ENCODE measurements at regions not wholly inside any gene's neighbourhood (a gene's known extent, or its start where the extent isn't known, plus 50 kb on each side); places are given as distances from the start of the nearest gene placed in this dataset.
"Not testable (repeated sequence)": the region's sequence is repeated elsewhere in the genome, so short reads cannot be mapped to it uniquely, and the experiment has no call there.

DNA sequence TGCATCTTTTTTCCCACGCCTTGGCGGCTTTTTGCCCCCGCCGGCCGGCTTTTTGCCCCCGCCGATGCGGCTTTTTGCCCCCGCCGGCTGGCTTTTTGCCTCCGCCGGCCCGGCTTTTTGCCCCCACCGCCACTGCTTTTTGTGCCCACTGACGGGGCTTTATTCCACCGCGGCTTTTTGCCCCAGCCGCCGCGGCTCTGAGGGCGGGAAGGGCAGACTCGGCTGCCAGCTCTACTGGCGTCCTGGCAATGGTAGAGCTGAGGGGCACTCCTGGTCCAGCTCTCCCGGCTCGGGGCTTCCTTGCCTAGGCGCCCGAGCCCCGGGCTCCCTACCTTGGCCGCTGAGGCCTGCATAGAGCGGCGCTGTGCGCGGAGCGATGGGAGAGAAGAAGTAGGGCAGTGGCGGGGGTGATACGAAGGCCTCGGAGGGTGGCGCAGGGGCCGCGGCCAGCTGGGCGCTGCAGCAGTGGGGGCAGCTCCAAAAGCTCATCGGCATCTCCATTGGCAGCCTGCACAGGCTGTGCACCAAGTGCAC, 591.4 kb downstream of the TP53TG3F start:
- H3K9ac ChIP-seq, result no peak overlapping the region
- H4K20me1 ChIP-seq, result no peaks in the 10 kb centered on the region
- no peak for TF ChIP-seq Cebpa-rat (IDR thresholded peaks at IDR 0.05)
- H3K4me2 ChIP-seq, result no peak overlapping the region
- no peaks in the 10 kb centered on the region for H3K27me3 ChIP-seq
- no peaks in the 10 kb centered on the region for H3K36me3 ChIP-seq
- H3K4me3 ChIP-seq, result no peak overlapping the region
- H3K9me3 ChIP-seq, result peaks cover 20% of the 10 kb centered on the region
- H3K4me1 ChIP-seq, result no peaks in the 10 kb centered on the region
- no peak overlapping the region for H3K27ac ChIP-seq

DNA sequence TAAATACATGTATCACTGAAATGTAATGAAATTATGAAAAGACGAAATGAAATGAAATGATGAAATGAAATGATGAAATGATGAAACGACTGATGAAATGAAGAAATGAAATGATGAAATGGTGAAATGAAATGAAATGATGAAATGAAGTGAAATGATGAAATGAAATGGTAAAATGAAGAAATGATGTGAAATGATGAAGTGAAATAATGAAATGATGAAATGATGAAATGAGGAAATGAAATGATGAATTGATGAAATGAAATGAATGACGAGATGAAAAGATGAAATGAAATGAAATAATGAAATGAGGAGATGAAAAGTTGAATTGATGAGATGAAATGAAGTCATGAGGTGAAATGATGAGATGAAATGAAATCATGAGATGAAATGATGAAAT, 594.7 kb downstream of the TP53TG3F start:
- Histone ChIP-seq H3K9me3 (peaks cover 20% of the 10 kb centered on the region), H3K36me3 (no peaks in the 10 kb centered on the region), H4K20me1 (no peaks in the 10 kb centered on the region), H3K9ac (no peak overlapping the region), H3K4me2 (no peak overlapping the region), H3K27me3 (no peaks in the 10 kb centered on the region), H3K27ac (no peak overlapping the region), H3K4me3 (no peak overlapping the region), H3K4me1 (no peaks in the 10 kb centered on the region)
- TF ChIP-seq Cebpa-rat (IDR thresholded peaks at IDR 0.05), result no peak

GRCh38 chr16:34054969-34055368, 595.6 kb downstream of the TP53TG3F start:
- no peaks in the 10 kb centered on the region for H3K4me1 ChIP-seq
- peaks cover 17% of the 10 kb centered on the region for H3K9me3 ChIP-seq
- H3K4me3 ChIP-seq, result no peak overlapping the region
- no peaks in the 10 kb centered on the region for H4K20me1 ChIP-seq
- no peak for TF ChIP-seq Cebpa-rat (IDR thresholded peaks at IDR 0.05)
- H3K4me2 ChIP-seq, result no peak overlapping the region
- H3K9ac ChIP-seq, result no peak overlapping the region
- no peaks in the 10 kb centered on the region for H3K36me3 ChIP-seq
- H3K27me3 ChIP-seq, result no peaks in the 10 kb centered on the region
- no peak overlapping the region for H3K27ac ChIP-seq

- not testable (repeated sequence) for H3K4me1 ChIP-seq, H3K4me3 ChIP-seq
- peaks cover 41% of the 10 kb centered on the region for H3K9me3 ChIP-seq
Measured at GRCh38 chr16:34062620-34063253, 603.3 kb downstream of the TP53TG3F start.

DNA sequence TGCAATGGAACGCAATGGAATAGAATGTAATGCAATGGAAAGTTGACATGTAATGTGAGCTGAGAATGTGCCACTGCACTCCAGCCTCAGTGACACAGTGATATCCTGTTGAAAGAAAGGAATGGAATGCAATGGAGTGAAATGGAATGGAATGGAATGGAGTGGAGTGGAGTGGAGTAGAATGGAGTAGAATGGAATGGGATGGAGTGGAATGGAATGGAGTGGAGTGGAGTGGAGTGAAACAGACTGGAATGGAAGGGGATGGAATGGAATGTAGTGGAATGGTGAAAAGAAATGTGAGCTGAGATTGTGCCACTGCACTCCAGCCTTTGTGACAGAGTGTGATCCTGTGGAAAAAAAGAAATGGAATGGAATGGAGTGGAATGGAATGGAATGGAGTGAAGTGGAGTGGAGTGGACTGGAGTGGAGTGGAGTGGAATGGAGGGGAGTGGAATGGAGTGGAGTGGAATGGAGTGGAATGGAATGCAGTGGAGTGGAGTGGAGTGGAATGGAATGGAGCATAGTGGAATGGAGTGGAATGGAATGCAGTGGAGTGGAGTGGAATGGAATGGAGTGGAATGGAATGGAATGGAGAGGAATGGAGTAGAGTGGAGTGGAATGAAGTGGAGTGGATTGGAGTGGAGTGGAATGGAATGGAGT, 604.2 kb downstream of the TP53TG3F start:
- not testable (repeated sequence) for H3K27me3 ChIP-seq, H3K4me2 ChIP-seq, H4K20me1 ChIP-seq, H3K27ac ChIP-seq, H3K4me3 ChIP-seq, H3K9ac ChIP-seq, H3K36me3 ChIP-seq, H3K4me1 ChIP-seq
- peaks cover 41% of the 10 kb centered on the region for H3K9me3 ChIP-seq

More at GRCh38 chr16:34062620-34063253, 603.3 kb downstream of the TP53TG3F start:
- not testable (repeated sequence) for H3K9ac ChIP-seq, H3K4me2 ChIP-seq, H3K27me3 ChIP-seq, H3K36me3 ChIP-seq, H4K20me1 ChIP-seq, H3K27ac ChIP-seq

DNA sequence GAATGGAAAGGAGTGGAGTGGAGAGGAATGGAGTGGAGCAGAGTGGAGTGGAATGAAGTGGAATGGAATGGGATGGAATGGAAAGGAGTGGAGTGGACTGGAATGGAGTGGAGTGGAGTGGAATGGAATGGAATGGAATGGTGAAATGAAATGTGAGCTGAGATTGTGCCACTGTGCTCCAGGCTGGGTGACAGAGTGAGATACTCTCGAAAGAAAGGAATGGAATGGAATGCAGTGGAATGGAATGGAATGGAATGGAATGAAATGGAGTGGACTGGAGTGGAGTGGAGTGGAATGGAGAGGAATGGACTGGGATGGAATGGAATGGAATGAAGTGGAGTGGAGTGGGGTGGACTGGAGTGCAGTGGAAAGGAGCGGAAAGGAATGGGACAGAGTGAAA, 605.2 kb downstream of the TP53TG3F start:
- not testable (repeated sequence) for H3K27me3 ChIP-seq, H4K20me1 ChIP-seq, H3K4me1 ChIP-seq, H3K36me3 ChIP-seq, H3K9ac ChIP-seq, H3K27ac ChIP-seq, H3K4me2 ChIP-seq, H3K4me3 ChIP-seq
- H3K9me3 ChIP-seq, result peaks cover 41% of the 10 kb centered on the region

GRCh38 chr16:34069731-34070130, 610.3 kb downstream of the TP53TG3F start:
- H3K27me3 ChIP-seq, H3K9ac ChIP-seq, H3K4me3 ChIP-seq, H3K4me2 ChIP-seq, H3K27ac ChIP-seq, H3K4me1 ChIP-seq, H3K36me3 ChIP-seq, H4K20me1 ChIP-seq: not testable (repeated sequence)
- H3K9me3 ChIP-seq, result peaks cover 24% of the 10 kb centered on the region

- no peaks in the 10 kb centered on the region for H3K27me3 ChIP-seq
- no peak overlapping the region for H3K9ac ChIP-seq
- no peak overlapping the region for H3K4me2 ChIP-seq
- TF ChIP-seq Cebpa-rat (IDR thresholded peaks at IDR 0.05), result no peak
- H3K4me3 ChIP-seq, result no peak overlapping the region
- H3K4me1 ChIP-seq, result no peaks in the 10 kb centered on the region
- peaks cover 99% of the 10 kb centered on the region for H3K9me3 ChIP-seq
- no peak overlapping the region for H3K27ac ChIP-seq
- no peaks in the 10 kb centered on the region for H3K36me3 ChIP-seq
- no peaks in the 10 kb centered on the region for H4K20me1 ChIP-seq
Measured at GRCh38 chr16:34078691-34079090, 619.3 kb downstream of the TP53TG3F start.

DNA sequence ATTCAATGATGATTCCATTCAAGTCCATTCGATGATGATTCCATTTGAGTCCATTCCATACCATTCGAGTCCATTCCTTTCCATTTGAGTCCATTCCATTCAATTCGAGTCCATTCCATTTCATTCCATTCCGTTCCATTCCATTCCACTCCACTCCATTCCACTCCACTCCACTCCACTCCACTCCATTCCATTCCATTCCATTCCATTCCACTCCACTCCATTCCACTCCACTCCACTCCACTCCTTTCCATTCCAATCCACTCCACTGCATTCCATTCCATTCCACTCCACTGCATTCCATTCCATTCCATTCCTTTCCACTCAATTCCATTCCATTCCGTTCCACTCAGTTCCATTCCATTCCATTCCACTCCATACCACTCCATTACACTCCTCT, 625.6 kb downstream of the TP53TG3F start:
- H3K4me3 ChIP-seq, H3K9ac ChIP-seq, H3K4me2 ChIP-seq, H3K36me3 ChIP-seq, H4K20me1 ChIP-seq, H3K27me3 ChIP-seq, H3K27ac ChIP-seq, H3K4me1 ChIP-seq: not testable (repeated sequence)
- H3K9me3 ChIP-seq, result peaks cover 100% of the 10 kb centered on the region

GRCh38 chr16:34095006-34095405, 635.6 kb downstream of the TP53TG3F start:
- H3K36me3 ChIP-seq, H3K27ac ChIP-seq: not testable (repeated sequence)
- peaks cover 98% of the 10 kb centered on the region for H3K9me3 ChIP-seq

DNA sequence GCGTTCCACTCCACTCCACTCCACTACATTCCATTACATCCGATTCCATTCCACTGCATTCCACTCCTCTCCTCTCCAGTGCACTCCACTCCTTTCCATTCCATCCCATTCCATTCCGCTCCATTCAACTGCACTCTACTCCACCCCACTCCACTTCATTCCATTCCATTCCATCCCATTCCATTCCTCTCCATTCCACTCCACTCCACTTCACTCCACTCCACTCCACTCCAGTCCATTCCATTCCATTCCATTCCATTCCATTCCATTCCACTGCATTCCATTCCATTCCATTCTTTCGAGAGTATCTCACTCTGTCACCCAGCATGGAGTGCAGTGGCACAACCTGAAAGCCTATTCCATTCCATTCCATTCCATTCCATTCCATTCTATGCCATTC, 637.5 kb downstream of the TP53TG3F start:
- not testable (repeated sequence) for H3K9ac ChIP-seq, H3K4me2 ChIP-seq, H4K20me1 ChIP-seq, H3K36me3 ChIP-seq, H3K4me3 ChIP-seq, H3K4me1 ChIP-seq, H3K27ac ChIP-seq, H3K27me3 ChIP-seq
- H3K9me3 ChIP-seq, result peaks cover 79% of the 10 kb centered on the region

More at GRCh38 chr16:34095006-34095405, 635.6 kb downstream of the TP53TG3F start:
- H3K4me3 ChIP-seq, H3K4me1 ChIP-seq, H3K9ac ChIP-seq, H3K4me2 ChIP-seq, H3K27me3 ChIP-seq, H4K20me1 ChIP-seq: not testable (repeated sequence)

GRCh38 chr16:34097326-34097725, 637.9 kb downstream of the TP53TG3F start:
- H4K20me1 ChIP-seq, H3K9ac ChIP-seq, H3K4me2 ChIP-seq, H3K36me3 ChIP-seq, H3K4me3 ChIP-seq, H3K4me1 ChIP-seq, H3K27me3 ChIP-seq, H3K27ac ChIP-seq: not testable (repeated sequence)
- peaks cover 75% of the 10 kb centered on the region for H3K9me3 ChIP-seq

GRCh38 chr16:34098033-34098432, 638.6 kb downstream of the TP53TG3F start:
- not testable (repeated sequence) for H3K9ac ChIP-seq, H3K27ac ChIP-seq, H3K4me1 ChIP-seq, H3K27me3 ChIP-seq, H4K20me1 ChIP-seq, H3K4me2 ChIP-seq, H3K36me3 ChIP-seq, H3K4me3 ChIP-seq
- peaks cover 68% of the 10 kb centered on the region for H3K9me3 ChIP-seq

- not testable (repeated sequence) for H3K4me1 ChIP-seq, H3K4me2 ChIP-seq, H3K27me3 ChIP-seq, H3K27ac ChIP-seq, H3K4me3 ChIP-seq, H3K36me3 ChIP-seq, H4K20me1 ChIP-seq, H3K9ac ChIP-seq
- H3K9me3 ChIP-seq, result peaks cover 58% of the 10 kb centered on the region
Measured at GRCh38 chr16:34099028-34099427, 639.6 kb downstream of the TP53TG3F start.

All from BLaER1 (cell line).